SK-N-MC (cell line): ENCODE measurements at regions not wholly inside any gene's neighbourhood (a gene's known extent, or its start where the extent isn't known, plus 50 kb on each side); places are given as distances from the start of the nearest gene placed in this dataset.
"Not testable (repeated sequence)": the region's sequence is repeated elsewhere in the genome, so short reads cannot be mapped to it uniquely, and the experiment has no call there.

Source experiments
- EZH2 ChIP-seq: fragments of 200-600 bp; sonication (generic); IDR thresholded peaks from one replicate; pipeline ENCODE4 v1.6.1; 2017; ENCODE audit warnings: antibody characterized with exemption
- POLR2AphosphoS5 ChIP-seq: IDR thresholded peaks from 2 replicates; pipeline ENCODE4 v1.6.1; 2012; ENCODE audit warnings: mild to moderate bottlenecking, low read depth, low read length, borderline replicate concordance

- TF ChIP-seq EZH2, POLR2AphosphoS5: not testable (repeated sequence)
Measured at GRCh38 chr5:50521060-50521459, 80.0 kb upstream of the EMB start.
